SHP77 (cell line): ENCODE measurements at regions not wholly inside any gene's neighbourhood (a gene's known extent, or its start where the extent isn't known, plus 50 kb on each side); places are given as distances from the start of the nearest gene placed in this dataset.

ENCODE experiments used
- DNase-seq, 2 experiments: peaks; one replicate each; lab custom pipeline; 2025; lab: John Stamatoyannopoulos, UW

DNA sequence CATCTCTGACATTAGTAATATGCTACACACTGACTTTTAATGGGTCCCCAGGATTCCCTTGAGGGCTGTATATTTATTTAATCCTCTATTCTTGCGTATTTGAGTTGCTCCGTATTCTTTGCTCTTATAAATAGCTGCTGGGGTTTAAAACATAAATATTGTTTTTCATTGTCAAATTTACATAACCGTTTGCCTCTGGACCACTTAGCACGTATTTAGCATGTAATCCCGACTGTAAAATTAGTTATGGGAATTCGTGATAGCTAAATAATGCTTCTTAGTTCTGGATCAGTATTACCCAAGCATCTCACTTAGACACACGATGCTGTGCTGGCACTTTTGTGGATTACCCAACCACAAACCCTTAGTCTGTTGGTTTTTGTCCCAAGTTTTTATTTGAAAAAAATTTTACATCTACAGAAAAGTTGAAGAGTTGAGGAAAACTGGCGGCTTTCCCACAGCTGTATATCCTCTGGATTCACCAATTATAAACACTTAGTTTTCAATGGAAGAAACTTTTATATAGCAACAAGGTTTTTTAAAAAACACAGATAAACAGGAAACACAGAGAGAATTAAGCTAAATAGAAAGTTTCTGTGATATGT, 296.8 kb upstream of the TPM1 start:
- DNase-seq, result no peak

DNA sequence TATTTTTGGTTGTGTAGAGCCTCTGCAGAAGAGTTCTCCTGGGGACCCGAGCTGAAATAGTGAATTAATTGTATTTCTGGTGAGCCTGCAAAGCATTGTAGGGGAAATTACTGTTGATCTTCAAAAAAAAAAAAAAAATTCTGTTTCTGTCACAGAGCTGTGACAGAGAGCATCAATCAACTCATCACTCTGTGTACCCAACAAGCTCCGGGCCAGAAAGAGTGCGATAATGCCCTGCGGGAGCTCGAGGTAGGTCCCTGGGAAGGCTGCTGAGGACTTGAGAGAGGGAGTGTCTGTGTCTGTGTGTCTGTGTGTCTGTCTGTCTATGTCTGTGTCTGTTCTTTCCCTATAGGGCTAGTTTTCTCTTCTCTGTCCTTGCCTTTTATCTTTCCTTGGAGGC, 294.4 kb upstream of the TPM1 start:
- DNase-seq, result no peak

DNA sequence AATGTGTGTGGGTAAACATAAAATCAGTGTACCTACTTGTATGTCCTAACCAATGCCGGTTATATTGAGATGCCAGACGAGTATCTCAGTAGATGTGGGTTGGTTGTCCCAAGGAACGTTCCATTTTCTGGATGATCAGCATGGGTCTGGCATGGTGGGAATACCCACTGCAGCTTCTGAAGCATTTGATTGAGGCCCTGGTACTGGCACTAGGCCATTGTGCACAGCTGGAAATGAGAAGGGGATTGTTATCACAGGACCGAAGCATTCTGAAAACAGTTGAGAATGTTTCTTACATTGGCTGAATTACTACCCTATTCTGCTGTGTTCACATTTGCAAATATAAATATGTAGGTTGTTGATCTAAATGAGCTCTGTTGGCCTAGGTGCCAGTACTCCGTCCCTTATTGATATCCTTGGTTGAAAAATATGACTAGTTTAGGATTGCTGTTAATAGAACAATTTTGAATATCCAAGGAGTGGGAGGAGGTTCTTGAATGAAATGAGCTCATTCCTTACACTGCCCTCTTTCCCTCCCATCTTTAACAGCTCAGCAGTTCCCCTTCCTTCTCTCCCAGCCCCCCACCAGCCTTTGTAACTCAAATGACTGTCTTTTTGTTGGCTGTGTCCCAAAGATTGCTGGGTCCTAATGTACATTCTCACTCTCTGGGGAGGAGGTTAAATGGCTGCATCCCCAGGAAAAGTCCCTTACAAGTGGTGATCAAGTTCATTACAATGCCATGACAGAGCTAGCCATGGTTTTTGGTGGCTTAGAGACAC, 293.3 kb upstream of the TPM1 start:
- no peak for DNase-seq

DNA sequence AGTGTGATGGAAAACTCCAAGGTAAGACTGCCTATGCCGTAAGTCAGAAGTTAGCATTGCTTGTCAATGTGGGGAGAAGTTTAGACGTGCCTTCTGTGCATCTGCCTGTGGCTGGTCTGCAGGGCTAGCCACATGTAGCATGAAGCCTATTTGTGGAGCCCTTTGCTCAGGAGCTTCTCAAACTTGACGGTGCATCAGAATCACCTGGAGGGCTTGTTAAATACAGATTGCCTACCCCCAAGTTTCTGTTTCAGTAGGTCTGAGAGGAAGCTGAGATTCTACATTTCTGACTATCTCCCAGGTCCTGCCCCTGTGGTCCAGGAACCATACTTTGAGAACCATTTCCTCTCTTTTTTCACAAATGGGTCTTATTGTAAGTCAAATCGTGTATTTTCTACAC, 292.1 kb upstream of the TPM1 start:
- no peak for DNase-seq

DNA sequence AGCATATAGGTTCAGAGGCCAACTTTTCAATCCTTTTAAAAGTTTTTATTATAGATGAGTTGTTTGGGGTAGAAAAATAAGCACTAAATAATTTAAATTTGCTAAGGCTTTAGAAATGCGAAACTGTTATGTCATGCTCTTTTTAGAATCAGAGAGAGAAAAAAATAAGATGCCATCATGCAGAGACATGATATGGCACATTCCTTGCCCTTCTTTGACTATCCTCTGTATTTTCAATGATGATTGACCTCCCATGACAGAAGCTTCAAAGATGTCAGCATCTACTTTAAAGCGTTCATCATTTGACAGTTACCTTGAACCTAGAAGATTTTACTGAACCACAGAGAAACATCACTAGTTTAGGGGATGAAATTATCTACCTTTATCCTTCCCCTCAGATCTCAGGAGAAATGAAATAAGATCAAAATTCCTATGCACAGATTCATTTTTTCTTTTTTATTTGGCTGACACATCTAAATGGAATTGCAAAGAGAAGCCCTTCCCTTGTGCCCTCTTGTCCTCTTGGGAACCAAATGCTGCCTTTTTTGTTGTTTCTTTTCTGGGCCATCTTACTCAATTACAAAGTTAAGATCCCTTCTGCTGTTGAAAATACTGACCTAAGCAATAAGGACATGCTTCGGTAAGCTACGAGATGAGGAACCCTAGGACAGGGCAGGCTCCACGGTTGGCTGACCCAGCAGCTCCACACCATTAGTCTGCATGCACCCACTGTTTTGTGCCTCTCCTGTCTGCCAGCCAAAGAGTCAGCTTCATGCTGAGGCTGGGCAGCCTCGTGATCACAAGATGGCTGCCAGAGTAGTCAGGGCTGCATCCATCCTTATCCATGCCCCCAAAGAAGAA, 289.7 kb upstream of the TPM1 start:
- DNase-seq, result no peak

DNA sequence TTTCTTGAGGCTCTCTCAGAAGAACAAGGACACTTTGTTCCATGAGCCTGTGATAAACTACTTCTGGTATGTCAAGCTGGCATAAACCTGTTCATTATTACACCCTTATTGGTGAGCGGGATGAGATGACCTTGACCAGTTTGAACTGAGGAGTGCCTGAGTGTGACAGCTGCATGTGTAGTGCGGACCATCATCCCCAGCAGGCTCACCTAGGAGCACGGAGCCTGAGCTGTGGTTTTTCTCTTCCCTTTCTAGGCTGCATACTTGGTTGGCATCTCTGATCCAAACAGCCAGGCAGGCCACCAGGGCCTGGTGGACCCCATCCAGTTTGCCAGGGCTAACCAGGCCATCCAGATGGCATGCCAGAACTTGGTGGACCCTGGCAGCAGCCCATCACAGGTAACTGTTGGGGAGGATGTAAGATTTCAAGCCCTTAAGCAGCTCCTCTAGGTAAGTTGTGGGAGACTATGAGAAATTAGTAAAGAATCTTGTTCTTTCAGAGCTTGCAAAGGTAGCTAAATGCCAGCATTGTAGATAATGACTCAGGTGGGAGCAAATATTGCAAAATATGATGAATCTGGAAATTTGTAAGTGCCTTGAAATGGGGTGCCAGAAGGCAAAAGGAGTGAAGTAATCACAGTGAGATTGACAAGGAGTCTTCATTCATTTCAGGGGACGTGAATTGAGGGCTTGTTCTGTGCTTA, 288.9 kb upstream of the TPM1 start:
- no peak for DNase-seq

DNA sequence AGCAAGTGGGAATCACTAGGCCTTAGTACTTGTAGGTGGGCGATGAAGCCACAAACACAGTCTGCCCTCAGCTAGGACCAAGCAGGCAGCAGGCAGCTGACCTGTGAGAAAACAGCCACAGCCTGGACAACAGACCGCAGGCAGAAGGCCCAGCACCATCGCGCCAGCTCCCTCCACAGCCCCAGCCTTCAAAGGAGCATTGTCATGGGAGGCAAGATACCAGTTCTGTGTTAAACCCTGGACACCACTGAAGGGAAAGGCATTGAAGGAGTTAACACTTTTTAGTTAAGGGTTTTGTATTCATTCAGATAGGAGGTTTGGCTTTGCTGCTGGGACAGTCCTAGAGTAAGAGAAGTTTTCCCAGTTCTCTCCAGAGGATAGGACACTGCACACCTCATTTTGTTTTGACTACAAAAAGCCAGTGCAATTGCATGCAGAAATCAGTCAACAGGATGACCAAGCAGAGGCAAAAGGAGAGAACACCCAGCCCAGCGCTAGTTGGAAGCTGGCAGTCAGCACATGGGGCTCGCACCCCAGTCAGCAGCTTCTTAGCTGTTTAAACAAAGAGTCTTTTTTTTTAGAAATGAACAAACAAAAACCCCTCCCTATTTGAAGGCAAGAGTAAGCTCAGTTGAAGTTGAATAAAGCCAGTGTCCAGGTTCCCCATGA, 286.1 kb upstream of the TPM1 start:
- DNase-seq, result no peak

DNA sequence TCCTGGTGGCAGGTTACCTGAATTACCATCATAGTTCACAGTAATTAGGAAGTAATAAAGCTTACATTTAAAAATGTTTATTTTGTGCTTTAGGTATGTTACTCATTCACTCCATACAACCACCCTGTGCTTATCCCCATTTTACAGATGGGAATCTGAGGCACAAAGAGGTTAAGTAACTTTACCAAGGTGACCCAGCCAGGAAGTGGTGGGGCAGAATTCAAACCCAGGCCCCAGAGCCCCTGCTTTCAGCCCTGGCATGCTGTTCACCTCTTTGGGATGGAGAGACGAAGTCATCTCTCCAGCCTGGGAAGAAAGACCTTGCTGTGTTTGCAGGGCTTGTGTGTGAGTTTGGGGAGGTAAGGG, 285.6 kb upstream of the TPM1 start:
- no peak for DNase-seq

DNA sequence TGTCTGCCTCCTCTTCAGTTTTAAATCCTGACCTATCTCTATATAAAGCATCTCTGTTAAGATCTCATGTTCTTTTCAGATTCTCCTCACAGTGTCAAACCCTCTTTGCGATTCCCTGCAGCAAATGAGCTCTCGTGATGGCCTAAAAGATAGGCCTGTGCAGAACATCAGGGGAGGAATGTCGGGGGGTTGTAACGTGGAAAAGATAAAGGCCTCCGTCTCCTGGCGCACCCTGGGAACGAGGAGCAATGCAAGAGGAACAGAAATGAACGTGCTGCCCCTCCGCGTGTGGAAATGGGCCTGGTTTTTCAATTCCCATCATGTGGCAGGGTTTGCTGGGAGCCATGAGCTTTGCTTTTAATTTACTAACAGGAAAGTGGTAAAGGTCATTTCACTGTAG, 285.0 kb upstream of the TPM1 start:
- no peak for DNase-seq

DNA sequence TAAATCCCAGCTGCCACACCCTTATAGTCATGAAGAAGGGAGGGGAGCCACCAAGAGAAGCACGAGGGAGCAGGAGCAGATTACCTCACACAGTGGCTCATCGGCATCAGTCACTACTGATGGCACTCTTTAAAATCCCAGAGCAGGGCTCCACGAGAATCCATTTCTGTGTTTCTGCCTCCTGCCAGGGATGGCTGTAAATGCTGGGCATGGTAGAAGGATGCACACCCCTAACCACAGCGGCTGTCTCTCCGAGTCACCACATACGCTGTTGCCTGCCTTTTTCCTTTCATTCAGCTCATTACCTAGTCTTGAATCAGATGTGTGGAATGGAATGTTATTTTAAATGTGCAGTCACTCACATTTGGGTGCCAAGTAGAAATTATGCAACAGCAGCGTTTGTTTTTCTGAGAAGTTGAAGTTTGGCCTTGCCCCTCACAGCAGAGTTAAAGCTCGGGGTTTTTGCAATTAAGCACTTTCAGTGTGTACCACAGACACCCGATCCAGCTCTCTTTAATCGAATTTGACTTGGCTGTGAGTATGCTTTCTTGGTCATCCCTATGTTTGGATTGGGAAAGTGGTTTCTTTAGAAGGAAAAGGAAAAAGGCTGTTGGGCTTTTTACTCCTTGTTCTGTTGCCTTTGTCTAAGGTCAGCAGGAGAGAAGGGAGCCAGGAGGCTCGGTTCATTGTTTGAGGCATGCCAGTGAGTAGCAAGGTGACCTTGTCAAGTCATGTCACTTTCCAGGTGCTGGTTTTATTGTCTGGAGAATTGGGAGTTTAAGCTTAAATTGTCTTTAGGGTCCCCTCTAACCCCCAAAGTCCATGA, 284.2 kb upstream of the TPM1 start:
- DNase-seq, result no peak

DNA sequence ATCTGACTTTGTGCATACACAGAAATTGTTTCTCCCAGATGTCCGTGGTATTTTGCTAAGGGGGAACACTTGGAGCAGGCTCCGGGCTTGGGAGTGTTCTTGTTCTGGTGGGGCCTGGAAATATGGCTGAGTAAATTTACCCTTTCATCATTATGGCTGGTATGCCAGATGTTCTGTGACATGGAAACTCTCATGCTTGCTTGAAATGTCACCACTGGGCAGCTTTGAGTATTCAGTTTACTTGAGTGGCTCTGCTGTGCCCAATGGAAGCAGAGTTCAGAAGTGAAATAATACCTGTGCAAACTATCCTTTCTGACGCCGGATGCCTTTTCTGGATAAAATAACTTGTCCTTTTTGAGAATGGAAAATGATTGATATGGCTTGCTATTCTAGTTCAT, 283.6 kb upstream of the TPM1 start:
- DNase-seq, result no peak

DNA sequence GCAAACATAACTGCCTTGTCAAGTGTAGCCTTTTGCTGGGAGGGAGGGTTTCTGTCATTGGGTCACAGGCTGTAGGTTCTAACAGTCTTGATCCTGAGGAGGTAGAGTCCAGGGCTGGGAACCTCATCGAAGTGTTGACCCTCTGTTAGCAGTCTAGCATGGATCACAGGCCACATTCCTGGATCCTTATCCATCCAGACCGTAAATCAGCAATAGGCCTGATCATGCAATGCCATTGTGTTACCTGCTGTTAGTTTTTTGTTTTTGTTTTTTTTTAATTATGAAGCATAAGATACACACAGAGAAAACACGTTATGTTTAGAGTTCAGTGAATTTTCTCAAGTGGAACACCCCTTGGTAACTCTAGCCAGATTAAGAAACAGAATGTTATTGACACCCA, 282.0 kb upstream of the TPM1 start:
- no peak for DNase-seq

DNA sequence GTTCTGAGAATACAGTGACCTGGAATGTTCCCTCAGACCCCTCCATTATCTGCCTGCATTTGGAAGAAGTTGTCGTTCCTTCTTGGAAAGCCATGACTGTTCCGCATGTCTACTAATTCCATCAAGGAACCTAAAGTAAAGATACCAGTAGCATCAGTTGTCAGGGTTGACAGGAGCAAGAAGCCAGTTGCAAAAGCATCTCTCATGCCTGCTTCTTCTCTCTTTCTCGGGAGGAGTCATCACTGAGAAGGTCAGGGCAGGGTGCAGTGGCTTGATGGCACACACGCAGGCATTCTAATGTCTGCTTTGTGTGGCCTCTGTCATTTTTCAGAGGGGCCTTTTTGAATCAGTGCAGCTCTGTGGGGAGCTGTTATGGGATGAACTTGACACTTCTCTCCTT, 276.6 kb upstream of the TPM1 start:
- DNase-seq, result no peak

DNA sequence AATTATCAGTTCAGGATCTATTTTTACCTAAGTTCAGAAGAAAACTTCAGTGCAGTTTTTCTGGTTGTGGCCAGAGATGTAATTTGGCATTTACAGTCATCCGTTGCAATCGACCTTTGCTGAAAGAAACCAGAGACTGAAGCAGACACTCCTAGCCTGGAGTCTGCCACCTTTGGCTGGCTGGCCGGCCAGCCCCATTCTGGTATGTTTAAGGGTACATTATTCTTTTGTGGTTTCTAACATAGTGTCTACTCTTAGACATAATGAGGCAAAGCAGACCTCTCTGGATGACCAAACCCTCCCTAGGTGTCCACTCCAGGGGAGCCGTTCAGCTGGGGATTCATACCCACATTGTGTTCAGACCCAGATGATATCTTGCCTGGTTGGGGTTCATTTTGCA, 275.9 kb upstream of the TPM1 start:
- no peak for DNase-seq

DNA sequence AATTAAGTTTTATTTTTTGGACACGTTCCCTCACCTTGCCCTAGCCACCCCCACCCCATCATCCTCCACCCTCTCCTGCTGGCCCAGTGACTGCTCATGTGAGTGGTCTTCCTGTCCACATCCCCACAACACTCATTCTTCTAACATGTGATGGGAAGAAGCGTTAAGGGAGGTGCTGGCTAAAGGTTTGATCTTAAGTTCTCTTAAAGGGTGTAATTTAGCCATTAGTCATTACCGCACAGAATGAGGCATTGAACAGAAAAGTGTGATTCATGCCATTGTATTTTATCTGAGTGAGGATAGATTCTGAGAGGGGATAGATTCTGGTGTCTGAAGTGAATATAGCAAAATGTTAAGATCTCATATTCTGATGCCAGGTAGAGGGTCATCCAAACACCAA, 272.9 kb upstream of the TPM1 start:
- DNase-seq, result no peak

DNA sequence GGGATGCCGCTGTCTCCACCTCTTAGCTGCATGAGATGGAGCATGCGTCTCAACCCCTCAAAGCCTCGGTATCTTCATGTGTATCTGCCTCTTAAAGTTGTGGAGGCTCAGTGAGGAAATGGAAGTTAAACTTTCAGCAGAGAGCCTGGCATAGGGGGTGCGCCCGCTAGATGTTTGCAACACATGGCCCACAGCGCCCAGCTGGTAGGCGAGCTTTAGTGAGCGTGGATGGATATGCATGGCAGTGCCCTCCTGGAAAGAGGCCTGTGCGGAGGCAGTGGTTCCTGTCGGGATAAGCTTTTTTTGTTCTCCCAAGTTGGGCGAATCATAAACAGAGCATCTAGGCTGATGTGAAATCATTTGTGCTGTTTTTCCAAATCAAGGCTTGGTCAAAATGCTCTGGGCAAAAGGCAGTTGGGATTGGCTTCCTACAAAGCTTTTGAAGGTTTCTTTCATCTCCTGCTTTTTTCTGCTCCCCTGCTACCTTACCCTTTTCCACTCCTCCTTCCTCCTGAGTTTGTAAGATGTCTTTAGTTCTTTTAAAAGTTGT, 272.4 kb upstream of the TPM1 start:
- DNase-seq, result no peak

DNA sequence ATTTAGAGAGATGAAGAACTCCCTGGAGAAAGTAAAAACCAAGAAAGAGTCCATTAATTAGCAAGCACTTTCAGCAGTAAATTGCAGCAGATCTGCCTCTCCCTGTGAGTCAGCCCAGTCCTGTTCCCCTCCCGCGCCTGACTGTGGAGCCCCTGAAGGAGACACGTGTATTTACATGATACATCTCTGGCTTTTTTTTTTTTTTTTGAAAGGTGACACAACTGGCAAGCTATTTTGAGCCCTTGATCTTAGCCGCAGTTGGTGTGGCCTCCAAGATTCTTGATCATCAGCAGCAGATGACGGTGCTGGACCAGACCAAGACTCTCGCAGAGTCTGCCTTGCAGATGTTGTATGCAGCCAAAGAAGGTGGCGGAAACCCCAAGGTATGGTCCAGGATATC, 271.8 kb upstream of the TPM1 start:
- no peak for DNase-seq

DNA sequence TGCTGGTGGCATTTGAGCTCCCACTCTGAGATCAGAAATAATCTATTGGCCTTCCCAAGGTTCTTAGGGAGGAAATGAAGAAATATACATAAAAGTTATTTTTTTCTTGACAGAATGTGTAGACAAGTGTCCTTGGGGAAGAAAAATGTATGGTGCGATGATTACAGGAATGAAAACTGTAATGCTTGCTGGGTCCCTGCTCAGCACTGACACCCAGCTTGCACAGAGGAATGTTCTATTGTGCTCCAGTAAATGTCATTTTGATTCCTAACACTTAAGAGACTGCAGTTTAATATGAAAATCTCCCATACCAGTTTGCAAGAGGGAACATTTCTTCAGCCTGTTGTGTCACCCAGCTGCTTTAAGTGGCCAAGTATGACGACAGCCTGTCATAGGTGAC, 271.3 kb upstream of the TPM1 start:
- DNase-seq, result no peak

DNA sequence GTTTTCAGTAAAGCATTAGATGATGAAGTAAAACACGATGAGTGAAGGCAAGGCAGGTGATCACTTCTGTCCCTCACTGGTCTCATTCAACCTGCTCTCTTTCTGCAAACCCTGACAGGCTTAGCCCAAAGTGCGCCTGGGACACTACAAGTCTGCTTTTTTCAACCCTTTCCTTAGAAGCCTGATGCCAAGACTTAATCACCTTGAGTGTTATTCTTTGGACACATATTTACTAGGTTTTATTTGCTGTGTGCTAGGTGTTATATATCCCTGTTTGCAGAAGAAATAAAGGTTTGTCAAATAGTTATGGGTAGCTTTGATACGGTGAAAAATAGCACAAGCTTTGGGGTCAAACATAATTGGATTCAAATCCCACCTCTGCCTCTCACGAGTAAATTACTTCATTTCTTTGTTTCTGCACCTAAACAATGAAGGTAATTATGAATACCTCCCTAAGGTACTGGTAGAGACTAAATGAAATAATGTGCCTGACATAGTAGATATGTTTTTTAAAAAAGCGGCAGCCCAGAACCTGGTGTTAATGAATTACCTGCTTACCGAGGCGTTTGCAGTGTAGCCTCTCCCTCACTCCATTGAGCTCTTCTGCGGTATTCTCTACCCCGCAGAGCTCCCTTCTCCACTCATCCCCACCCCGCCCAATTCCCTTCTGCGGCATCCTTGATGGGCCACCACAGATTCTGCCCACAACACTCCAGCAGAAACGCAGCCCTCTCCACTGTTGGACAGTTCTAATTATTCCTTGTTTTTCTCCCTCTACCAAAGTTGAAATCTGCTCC, 269.0 kb upstream of the TPM1 start:
- no peak for DNase-seq

DNA sequence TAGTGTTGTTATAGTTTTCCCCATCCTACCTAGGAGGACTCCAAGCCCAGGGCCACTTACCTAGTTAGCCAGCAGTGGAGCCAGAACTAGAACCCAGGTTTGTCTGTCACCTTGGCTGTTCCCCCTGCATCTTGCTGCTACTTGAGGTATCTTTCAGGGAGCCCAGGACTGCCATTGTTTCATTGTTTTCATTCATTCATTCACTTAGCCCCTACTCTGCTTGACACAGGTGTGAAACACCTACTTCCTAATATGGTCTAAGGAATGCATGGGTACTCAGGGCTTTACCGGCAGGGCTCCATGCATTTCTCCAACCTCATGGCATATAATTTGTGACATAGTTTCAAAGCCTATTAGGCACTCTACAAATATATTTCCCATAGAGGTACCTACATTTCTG, 266.6 kb upstream of the TPM1 start:
- DNase-seq, result no peak
